Gastrocnemius medialis (tissue), 4 donors: ENCODE measurements at regions not wholly inside any gene's neighbourhood (a gene's known extent, or its start where the extent isn't known, plus 50 kb on each side); places are given as distances from the start of the nearest gene placed in this dataset.
"Not testable (repeated sequence)": the region's sequence is repeated elsewhere in the genome, so short reads cannot be mapped to it uniquely, and the experiment has no call there.

Source experiments
- CTCF ChIP-seq, 5 experiments: fragments of 450-650 bp in 3 of 5; fragments of 200-600 bp in 2 of 5; sonication (generic) in 2 of 5; IDR thresholded peaks in 4 of 5; conservative IDR thresholded peaks in 1 of 5; 1 replicate in 4 of 5; 2 replicates in 1 of 5; pipeline ENCODE4 v1.5.1; 2016 to 2019; ENCODE audit warnings: antibody characterized with exemption in 5 of 5, mild to moderate bottlenecking in 3 of 5, moderate library complexity in 3 of 5
- POLR2A ChIP-seq, 2 donors: fragments of 450-650 bp; IDR thresholded peaks; one replicate each; pipeline ENCODE4 v1.6.1; 2017; ENCODE audit warnings: antibody characterized with exemption in 2 of 2, mild to moderate bottlenecking in 2 of 2, moderate library complexity in 2 of 2

- not testable (repeated sequence) for TF ChIP-seq POLR2A (IDR thresholded peaks at IDR 0.05); CTCF (IDR thresholded peaks at IDR 0.05 in 4 of 5, conservative IDR thresholded peaks at IDR 0.05 in 1 of 5)
Measured at GRCh38 chr9:66153971-66154691, 417.2 kb downstream of the FOXD4L4 start.
